ENCODE measurements at regions not wholly inside any gene's neighbourhood (a gene's known extent, or its start where the extent isn't known, plus 50 kb on each side); places are given as distances from the start of the nearest gene placed in this dataset.

- DNase-seq: no peak
Observed at GRCh38 chr5:110150199-110150598, 460.5 kb downstream of the MAN2A1 start.

- DNase-seq: no peak
Observed at GRCh38 chr5:110159202-110159601, 469.5 kb downstream of the MAN2A1 start.

GRCh38 chr5:110161162-110161561, 471.4 kb downstream of the MAN2A1 start:
- no peak for DNase-seq

- DNase-seq: no peak
Observed at GRCh38 chr5:110165366-110165765, 475.6 kb downstream of the MAN2A1 start.

GRCh38 chr5:110167384-110167783, 477.7 kb downstream of the MAN2A1 start:
- DNase-seq: no peak

- DNase-seq: no peak
Observed at GRCh38 chr5:110169461-110169860, 479.7 kb downstream of the MAN2A1 start.

GRCh38 chr5:110177729-110178128, 488.0 kb downstream of the MAN2A1 start:
- DNase-seq: no peak

- no peak for DNase-seq
Observed at GRCh38 chr5:110179321-110179720, 489.6 kb downstream of the MAN2A1 start.

- DNase-seq: no peak
Observed at GRCh38 chr5:110194191-110194590, 504.5 kb downstream of the MAN2A1 start.

- DNase-seq: no peak
Observed at GRCh38 chr5:110195288-110195687, 505.6 kb downstream of the MAN2A1 start.

GRCh38 chr5:110201791-110202190, 512.1 kb downstream of the MAN2A1 start:
- no peak for DNase-seq

GRCh38 chr5:110203661-110204060, 513.9 kb downstream of the MAN2A1 start:
- DNase-seq: no peak

- no peak for DNase-seq
Observed at GRCh38 chr5:110209401-110209800, 517.1 kb downstream of the TMEM232 start.

GRCh38 chr5:110218981-110219380, 507.5 kb downstream of the TMEM232 start:
- no peak for DNase-seq

- no peak for DNase-seq
Observed at GRCh38 chr5:110219769-110220168, 506.7 kb downstream of the TMEM232 start.

- DNase-seq: no peak
Observed at GRCh38 chr5:110221036-110221435, 505.4 kb downstream of the TMEM232 start.

GRCh38 chr5:110224050-110224449, 502.4 kb downstream of the TMEM232 start:
- no peak for DNase-seq

- no peak for DNase-seq
Observed at GRCh38 chr5:110225949-110226348, 500.5 kb downstream of the TMEM232 start.

- no peak for DNase-seq
Observed at GRCh38 chr5:110239786-110240185, 486.7 kb downstream of the TMEM232 start.

GRCh38 chr5:110242950-110243349, 483.5 kb downstream of the TMEM232 start:
- DNase-seq: no peak

GRCh38 chr5:110248921-110249320, 477.6 kb downstream of the TMEM232 start:
- DNase-seq: no peak

GRCh38 chr5:110250355-110250754, 476.1 kb downstream of the TMEM232 start:
- no peak for DNase-seq

GRCh38 chr5:110250755-110251154, 475.7 kb downstream of the TMEM232 start:
- no peak for DNase-seq

- DNase-seq: no peak
Observed at GRCh38 chr5:110251366-110251765, 475.1 kb downstream of the TMEM232 start.

- no peak for DNase-seq
Observed at GRCh38 chr5:110255194-110255593, 471.3 kb downstream of the TMEM232 start.

- DNase-seq: no peak
Observed at GRCh38 chr5:110256298-110256697, 470.2 kb downstream of the TMEM232 start.
